ENCODE measurements at regions not wholly inside any gene's neighbourhood (a gene's known extent, or its start where the extent isn't known, plus 50 kb on each side); places are given as distances from the start of the nearest gene placed in this dataset.
"Not testable (repeated sequence)": the region's sequence is repeated elsewhere in the genome, so short reads cannot be mapped to it uniquely, and the experiment has no call there.

GRCh38 chr6:22367346-22367745 is 70.5 kb upstream of the PRL start:
- H3K27me3 ChIP-seq (replicated peaks; ENCODE audit: insufficient read depth, low read depth, low read length, poor library complexity) = no peaks in the 10 kb centered on the region
- no peak for TF ChIP-seq CTCF (conservative IDR thresholded peaks at IDR 0.05; ENCODE audit: low read depth, low read length)
- no peak for TF ChIP-seq EZH2 (IDR thresholded peaks at IDR 0.05; ENCODE audit: borderline replicate concordance, low read depth, low read length, poor library complexity, severe bottlenecking)
- intact Hi-C loops (cut with micrococcal nuclease; ENCODE audit: unreplicated experiment) = no loop called here
- no peak for DNase-seq (ENCODE audit: low spot score)
- no peaks in the 10 kb centered on the region for H3K36me3 ChIP-seq (ENCODE audit: insufficient read depth, low read length, poor library complexity, severe bottlenecking)
- ChIA-PET POLR2A (ENCODE audit: low non-redundant PET) (no interaction called here), CTCF (no interaction called here)
- BruUV-seq (replicated peaks) = no TSS peak
- no peaks in the 10 kb centered on the region for H3K4me1 ChIP-seq (ENCODE audit: insufficient read depth, low read length, poor library complexity, severe bottlenecking)
- no peak overlapping the region for H3K27ac ChIP-seq (ENCODE audit: low read depth, low read length, poor library complexity, severe bottlenecking)
- no peak overlapping the region for H3K4me3 ChIP-seq (ENCODE audit: low read depth, low read length, poor library complexity, severe bottlenecking)
- no peaks in the 10 kb centered on the region for H3K9me3 ChIP-seq (ENCODE audit: low read depth, low read length, poor library complexity, severe bottlenecking)

GRCh38 chr6:22368794-22369193 is 72.0 kb upstream of the PRL start:
- intact Hi-C loops (cut with micrococcal nuclease; ENCODE audit: unreplicated experiment) = no loop called here
- TF ChIP-seq EZH2 (IDR thresholded peaks at IDR 0.05; ENCODE audit: borderline replicate concordance, low read depth, low read length, poor library complexity, severe bottlenecking) = no peak
- TF ChIP-seq CTCF (conservative IDR thresholded peaks at IDR 0.05; ENCODE audit: low read depth, low read length) = no peak
- no peak for DNase-seq (ENCODE audit: low spot score)
- CTCF ChIA-PET = no interaction called here
- Histone ChIP-seq H3K4me3 (ENCODE audit: low read depth, low read length, poor library complexity, severe bottlenecking) (no peak overlapping the region), H3K4me1 (ENCODE audit: insufficient read depth, low read length, poor library complexity, severe bottlenecking) (no peaks in the 10 kb centered on the region), H3K9me3 (ENCODE audit: low read depth, low read length, poor library complexity, severe bottlenecking) (no peaks in the 10 kb centered on the region), H3K36me3 (ENCODE audit: insufficient read depth, low read length, poor library complexity, severe bottlenecking) (no peaks in the 10 kb centered on the region), H3K27ac (ENCODE audit: low read depth, low read length, poor library complexity, severe bottlenecking) (no peak overlapping the region), H3K27me3 (replicated peaks; ENCODE audit: insufficient read depth, low read depth, low read length, poor library complexity) (no peaks in the 10 kb centered on the region)
- POLR2A ChIA-PET (ENCODE audit: low non-redundant PET) = no interaction called here
- no TSS peak for BruUV-seq (replicated peaks)

- no peak overlapping the region for H3K27ac ChIP-seq (ENCODE audit: low read depth, low read length, poor library complexity, severe bottlenecking)
- H3K4me3 ChIP-seq (ENCODE audit: low read depth, low read length, poor library complexity, severe bottlenecking) = no peak overlapping the region
- intact Hi-C loops (cut with micrococcal nuclease; ENCODE audit: unreplicated experiment) = no loop called here
- H3K9me3 ChIP-seq (ENCODE audit: low read depth, low read length, poor library complexity, severe bottlenecking) = no peaks in the 10 kb centered on the region
- BruUV-seq (replicated peaks) = no TSS peak
- DNase-seq (ENCODE audit: low spot score) = no peak
- no peaks in the 10 kb centered on the region for H3K4me1 ChIP-seq (ENCODE audit: insufficient read depth, low read length, poor library complexity, severe bottlenecking)
- H3K36me3 ChIP-seq (ENCODE audit: insufficient read depth, low read length, poor library complexity, severe bottlenecking) = no peaks in the 10 kb centered on the region
- TF ChIP-seq EZH2 (IDR thresholded peaks at IDR 0.05; ENCODE audit: borderline replicate concordance, low read depth, low read length, poor library complexity, severe bottlenecking) (no peak), CTCF (conservative IDR thresholded peaks at IDR 0.05; ENCODE audit: low read depth, low read length) (no peak)
- POLR2A ChIA-PET (ENCODE audit: low non-redundant PET) = no interaction called here
- no peaks in the 10 kb centered on the region for H3K27me3 ChIP-seq (replicated peaks; ENCODE audit: insufficient read depth, low read depth, low read length, poor library complexity)
- CTCF ChIA-PET = no interaction called here
Observed at GRCh38 chr6:22372922-22373321, 76.1 kb upstream of the PRL start.

GRCh38 chr6:22374950-22375349 is 78.1 kb upstream of the PRL start:
- POLR2A ChIA-PET (ENCODE audit: low non-redundant PET); CTCF ChIA-PET: not testable (repeated sequence)

GRCh38 chr6:22376293-22376692 is 79.5 kb upstream of the PRL start:
- BruUV-seq (replicated peaks); CTCF ChIA-PET; H3K9me3 ChIP-seq (ENCODE audit: low read depth, low read length, poor library complexity, severe bottlenecking); H3K4me1 ChIP-seq (ENCODE audit: insufficient read depth, low read length, poor library complexity, severe bottlenecking); H3K27me3 ChIP-seq (replicated peaks; ENCODE audit: insufficient read depth, low read depth, low read length, poor library complexity); POLR2A ChIA-PET (ENCODE audit: low non-redundant PET); DNase-seq (ENCODE audit: low spot score); H3K27ac ChIP-seq (ENCODE audit: low read depth, low read length, poor library complexity, severe bottlenecking); intact Hi-C loops (cut with micrococcal nuclease; ENCODE audit: unreplicated experiment); H3K4me3 ChIP-seq (ENCODE audit: low read depth, low read length, poor library complexity, severe bottlenecking); H3K36me3 ChIP-seq (ENCODE audit: insufficient read depth, low read length, poor library complexity, severe bottlenecking): not testable (repeated sequence)

More at GRCh38 chr6:22374950-22375349, 78.1 kb upstream of the PRL start:
- H3K4me1 ChIP-seq (ENCODE audit: insufficient read depth, low read length, poor library complexity, severe bottlenecking); H3K9me3 ChIP-seq (ENCODE audit: low read depth, low read length, poor library complexity, severe bottlenecking); H3K4me3 ChIP-seq (ENCODE audit: low read depth, low read length, poor library complexity, severe bottlenecking); intact Hi-C loops (cut with micrococcal nuclease; ENCODE audit: unreplicated experiment); H3K27ac ChIP-seq (ENCODE audit: low read depth, low read length, poor library complexity, severe bottlenecking); H3K36me3 ChIP-seq (ENCODE audit: insufficient read depth, low read length, poor library complexity, severe bottlenecking); BruUV-seq (replicated peaks); H3K27me3 ChIP-seq (replicated peaks; ENCODE audit: insufficient read depth, low read depth, low read length, poor library complexity); DNase-seq (ENCODE audit: low spot score): not testable (repeated sequence)

- H3K36me3 ChIP-seq (ENCODE audit: insufficient read depth, low read length, poor library complexity, severe bottlenecking); H3K4me1 ChIP-seq (ENCODE audit: insufficient read depth, low read length, poor library complexity, severe bottlenecking); H3K27ac ChIP-seq (ENCODE audit: low read depth, low read length, poor library complexity, severe bottlenecking); intact Hi-C loops (cut with micrococcal nuclease; ENCODE audit: unreplicated experiment); H3K27me3 ChIP-seq (replicated peaks; ENCODE audit: insufficient read depth, low read depth, low read length, poor library complexity); H3K9me3 ChIP-seq (ENCODE audit: low read depth, low read length, poor library complexity, severe bottlenecking); DNase-seq (ENCODE audit: low spot score); H3K4me3 ChIP-seq (ENCODE audit: low read depth, low read length, poor library complexity, severe bottlenecking); CTCF ChIA-PET; POLR2A ChIA-PET (ENCODE audit: low non-redundant PET); BruUV-seq (replicated peaks): not testable (repeated sequence)
Observed at GRCh38 chr6:22378536-22378935, 81.7 kb upstream of the PRL start.

All from A673 (cell line).